ENCODE measurements at regions not wholly inside any gene's neighbourhood (a gene's known extent, or its start where the extent isn't known, plus 50 kb on each side); places are given as distances from the start of the nearest gene placed in this dataset.

GRCh38 chr13:78238911-78239310 is 320.3 kb upstream of the EDNRB start:
- in situ Hi-C loops (cut with HindIII; ENCODE audit: low sequenced_read_pairs) = no loop called here
- TF ChIP-seq CTCF (IDR thresholded peaks at IDR 0.05; ENCODE audit: low read depth, low read length) = no peak
- no peak overlapping the region for H3K4me3 ChIP-seq (ENCODE audit: low read depth, low read length)
- no peak for DNase-seq (ENCODE audit: low read depth, low spot score)

DNA sequence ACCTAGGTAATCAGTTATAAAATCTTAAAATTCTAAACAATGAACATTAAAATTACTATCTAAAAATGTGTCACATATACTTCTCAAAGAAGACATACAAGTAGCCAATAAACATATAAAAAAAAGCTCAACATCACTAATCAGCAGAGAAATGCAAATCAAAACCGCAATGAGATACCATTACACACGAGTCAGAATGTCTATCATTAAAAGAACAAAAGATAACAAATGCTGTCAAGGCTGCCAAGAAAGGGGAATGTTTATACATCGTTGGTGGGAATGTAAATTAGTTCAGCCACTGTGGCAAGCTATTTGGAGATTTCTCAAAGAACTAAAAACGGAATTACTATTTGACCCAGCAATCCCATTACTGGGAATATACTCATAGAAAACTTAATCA is 310.3 kb upstream of the EDNRB start:
- no peak for TF ChIP-seq CTCF (IDR thresholded peaks at IDR 0.05; ENCODE audit: low read depth, low read length)
- in situ Hi-C loops (cut with HindIII; ENCODE audit: low sequenced_read_pairs) = no loop called here
- no peak overlapping the region for H3K4me3 ChIP-seq (ENCODE audit: low read depth, low read length)
- peak; percentile 46 for DNase-seq (ENCODE audit: low read depth, low spot score)

DNA sequence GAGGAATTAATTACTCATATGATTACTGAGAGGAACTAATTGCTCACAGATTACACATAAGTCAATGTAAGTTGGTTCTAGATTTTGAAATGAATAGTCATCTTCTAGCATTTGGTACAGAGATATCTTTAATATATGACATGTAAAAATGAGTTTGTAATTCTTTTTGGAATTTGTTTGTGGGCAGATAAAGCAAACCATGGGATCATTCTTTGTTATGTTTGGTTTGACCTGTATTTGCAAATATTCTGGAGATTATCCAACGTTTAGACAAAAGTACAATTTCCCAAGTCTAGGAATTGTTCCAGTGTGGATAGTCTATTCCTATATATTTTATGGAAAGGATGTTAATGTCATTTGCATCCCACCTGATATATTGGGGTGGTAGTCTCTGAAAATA is 309.6 kb upstream of the EDNRB start:
- no peak for DNase-seq (ENCODE audit: low read depth, low spot score)
- no peak overlapping the region for H3K4me3 ChIP-seq (ENCODE audit: low read depth, low read length)
- in situ Hi-C loops (cut with HindIII; ENCODE audit: low sequenced_read_pairs) = no loop called here
- no peak for TF ChIP-seq CTCF (IDR thresholded peaks at IDR 0.05; ENCODE audit: low read depth, low read length)

GRCh38 chr13:78227709-78228108 is 309.1 kb upstream of the EDNRB start:
- TF ChIP-seq CTCF (IDR thresholded peaks at IDR 0.05; ENCODE audit: low read depth, low read length) = no peak
- in situ Hi-C loops (cut with HindIII; ENCODE audit: low sequenced_read_pairs) = no loop called here
- H3K4me3 ChIP-seq (ENCODE audit: low read depth, low read length) = no peak overlapping the region
- DNase-seq (ENCODE audit: low read depth, low spot score) = no peak

- TF ChIP-seq CTCF (IDR thresholded peaks at IDR 0.05; ENCODE audit: low read depth, low read length) = no peak
Measured at GRCh38 chr13:78215458-78216108, 297.0 kb upstream of the EDNRB start.

DNA sequence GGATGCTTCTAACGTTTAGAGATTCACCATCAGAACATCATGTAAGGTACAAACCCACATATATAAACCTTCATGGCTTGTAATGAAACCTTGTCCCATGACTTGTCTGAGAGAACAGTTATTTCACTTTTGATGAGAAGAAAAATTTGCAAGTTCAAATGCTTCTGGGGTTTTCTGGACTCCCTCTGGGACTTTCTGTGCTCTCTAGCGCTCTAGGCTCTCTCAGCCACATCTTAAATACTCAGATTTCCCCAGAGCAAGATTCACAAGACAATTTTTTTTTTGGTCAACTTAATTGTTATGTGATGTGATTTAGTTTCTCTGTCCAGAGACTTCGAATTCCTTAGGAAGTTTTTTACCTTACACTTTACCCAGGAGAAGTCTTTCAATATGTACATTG is 282.8 kb upstream of the EDNRB start:
- no peak overlapping the region for H3K4me3 ChIP-seq (ENCODE audit: low read depth, low read length)
- no peak for TF ChIP-seq CTCF (IDR thresholded peaks at IDR 0.05; ENCODE audit: low read depth, low read length)
- DNase-seq (ENCODE audit: low read depth, low spot score) = no peak
- in situ Hi-C loops (cut with HindIII; ENCODE audit: low sequenced_read_pairs) = no loop called here

More at GRCh38 chr13:78215458-78216108, 297.0 kb upstream of the EDNRB start:
- in situ Hi-C loops (cut with HindIII; ENCODE audit: low sequenced_read_pairs) = no loop called here
- no peak overlapping the region for H3K4me3 ChIP-seq (ENCODE audit: low read depth, low read length)
- no peak for DNase-seq (ENCODE audit: low read depth, low spot score)

All from astrocyte of the spinal cord (primary cell).